Sigmoid colon (tissue), 6 donors: ENCODE measurements at regions not wholly inside any gene's neighbourhood (a gene's known extent, or its start where the extent isn't known, plus 50 kb on each side); places are given as distances from the start of the nearest gene placed in this dataset.

Experiments
- DNase-seq: peaks from one replicate; pipeline ENCODE4 v3.0.0-alpha.2; 2019
- H3K27ac ChIP-seq, 4 donors: fragments of 200-600 bp; sonication (generic); one replicate each; pipeline ENCODE4 v1.5.1; 2016 to 2019; ENCODE audit warnings: mild to moderate bottlenecking in 1 of 4
- H3K27me3 ChIP-seq, 3 donors: fragments of 200-600 bp; sonication (generic); one replicate each; pipeline ENCODE4 v1.5.1; 2019; ENCODE audit warnings: mild to moderate bottlenecking in 1 of 3
- H3K36me3 ChIP-seq, 4 donors: fragments of 200-600 bp; sonication (generic); one replicate each; pipeline ENCODE4 v1.5.1; 2016 to 2019
- H3K4me1 ChIP-seq, 4 donors: fragments of 200-600 bp; sonication (generic); one replicate each; pipeline ENCODE4 v1.5.1; 2017 to 2019
- H3K4me3 ChIP-seq, 4 donors: fragments of 200-600 bp; sonication (generic); one replicate each; pipeline ENCODE4 v1.5.1; 2017 to 2019; ENCODE audit warnings: mild to moderate bottlenecking in 2 of 4, moderate library complexity in 1 of 4
- H3K9me3 ChIP-seq, 4 donors: fragments of 200-600 bp in 3 of 4; sonication (generic) in 3 of 4; one replicate each; pipeline versions ENCODE4 v1.5.1 to v1.6.1; 2013 to 2019
- CTCF ChIP-seq, 4 experiments: fragments of 450-650 bp in 3 of 4; fragments of 200-600 bp in 1 of 4; IDR thresholded peaks; one replicate each; pipeline ENCODE4 v1.5.1; 2016 to 2019; ENCODE audit warnings: antibody characterized with exemption in 4 of 4, mild to moderate bottlenecking in 3 of 4, moderate library complexity in 2 of 4
- EP300 ChIP-seq, 4 donors: sonication (generic); formaldehyde crosslinking; IDR thresholded peaks; one replicate each; pipeline ENCODE4 v1.6.1; 2017; ENCODE audit warnings: antibody characterized with exemption in 4 of 4
- POLR2A ChIP-seq, 2 donors: fragments of 450-650 bp; IDR thresholded peaks; one replicate each; pipeline ENCODE4 v1.6.1; 2016; ENCODE audit warnings: antibody characterized with exemption in 2 of 2, mild to moderate bottlenecking in 2 of 2, moderate library complexity in 2 of 2
- POLR2AphosphoS5 ChIP-seq, 4 donors: sonication (generic); formaldehyde crosslinking; IDR thresholded peaks; one replicate each; pipeline ENCODE4 v1.6.1; 2017; ENCODE audit warnings: antibody characterized with exemption in 4 of 4
- WGBS, 2 donors: extraction: QIAGEN DNeasy Blood & Tissue Kit; methylation state at CpG; one replicate each; pipeline ENCODE4 v1.1.7; 2013; 5-methylcytosine and 5-hydroxymethylcytosine counted together
- intact Hi-C: fragments of 100-400 bp; cut with DNase I; formaldehyde crosslinking; loops from one replicate; pipeline ENCODE4 v1.15.1; 2023
- donor health status: healthy with polysubstance abuse.
- donor health status: healthy.

GRCh38 chr2:6446938-6447608, 418.6 kb downstream of the CMPK2 start:
- intact Hi-C loops: no loop called here
- Histone ChIP-seq H3K36me3 (no peaks in the 10 kb centered on the region), H3K27ac (no peak overlapping the region), H3K4me3 (no peak overlapping the region), H3K9me3 (no peaks in the 10 kb centered on the region), H3K27me3 (no peaks in the 10 kb centered on the region), H3K4me1 (no peaks in the 10 kb centered on the region)
- WGBS, 2 donors: 74 to 79% methylated on average over 3 of the region's 3 CpGs
- TF ChIP-seq POLR2A (IDR thresholded peaks at IDR 0.05) (no peak), EP300 (IDR thresholded peaks at IDR 0.05) (no peak), CTCF (IDR thresholded peaks at IDR 0.05) (no peak), POLR2AphosphoS5 (IDR thresholded peaks at IDR 0.05) (no peak)
- DNase-seq: no peak

DNA sequence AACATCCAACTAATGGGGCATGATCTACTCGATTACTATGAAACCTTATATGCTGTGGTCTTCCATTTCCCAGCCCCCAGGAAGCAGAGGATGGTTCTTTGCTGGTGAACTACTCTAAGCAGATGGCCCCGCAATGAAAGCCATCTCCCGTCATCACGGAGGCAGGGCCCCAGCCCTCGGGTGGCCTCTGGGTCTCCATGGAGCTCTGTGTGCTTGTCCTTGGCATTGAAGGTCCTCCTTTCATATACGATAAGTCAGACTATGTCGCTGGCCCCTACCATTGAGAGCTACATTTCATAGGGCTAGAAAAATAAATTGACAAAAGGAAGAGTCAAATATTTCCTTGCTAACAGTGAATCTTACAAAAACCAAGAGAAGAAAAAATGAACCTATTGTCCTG, 416.8 kb downstream of the CMPK2 start:
- no peaks in the 10 kb centered on the region for H3K27me3 ChIP-seq
- intact Hi-C loops: no loop called here
- no peaks in the 10 kb centered on the region for H3K36me3 ChIP-seq
- H3K4me1 ChIP-seq: no peaks in the 10 kb centered on the region
- TF ChIP-seq EP300 (IDR thresholded peaks at IDR 0.05) (no peak), POLR2AphosphoS5 (IDR thresholded peaks at IDR 0.05) (no peak), CTCF (IDR thresholded peaks at IDR 0.05) (no peak), POLR2A (IDR thresholded peaks at IDR 0.05) (no peak)
- WGBS, 2 donors: 90 to 95% methylated on average over 7 of the region's 7 CpGs
- H3K4me3 ChIP-seq: no peak overlapping the region
- DNase-seq: no peak
- no peaks in the 10 kb centered on the region for H3K9me3 ChIP-seq
- no peak overlapping the region for H3K27ac ChIP-seq

GRCh38 chr2:6449343-6449742, 416.4 kb downstream of the CMPK2 start:
- no peak overlapping the region for H3K4me3 ChIP-seq
- intact Hi-C loops: no loop called here
- no peaks in the 10 kb centered on the region for H3K36me3 ChIP-seq
- no peak overlapping the region for H3K27ac ChIP-seq
- no peaks in the 10 kb centered on the region for H3K4me1 ChIP-seq
- H3K27me3 ChIP-seq: no peaks in the 10 kb centered on the region
- TF ChIP-seq POLR2AphosphoS5 (IDR thresholded peaks at IDR 0.05) (no peak), EP300 (IDR thresholded peaks at IDR 0.05) (no peak), CTCF (IDR thresholded peaks at IDR 0.05) (no peak), POLR2A (IDR thresholded peaks at IDR 0.05) (no peak)
- DNase-seq: no peak
- 75 to 90% methylated on average over 4 of the region's 4 CpGs for WGBS, 2 donors
- H3K9me3 ChIP-seq: no peaks in the 10 kb centered on the region

GRCh38 chr2:6452702-6453481, 412.8 kb downstream of the CMPK2 start:
- intact Hi-C loops: no loop called here
- Histone ChIP-seq H3K27ac (no peak overlapping the region), H3K4me3 (no peak overlapping the region), H3K9me3 (no peaks in the 10 kb centered on the region), H3K36me3 (no peaks in the 10 kb centered on the region), H3K4me1 (no peaks in the 10 kb centered on the region), H3K27me3 (no peaks in the 10 kb centered on the region)
- DNase-seq: no peak
- 91 to 95% methylated on average over 4 of the region's 4 CpGs for WGBS, 2 donors
- no peak for TF ChIP-seq POLR2AphosphoS5 (IDR thresholded peaks at IDR 0.05)
- no peak for TF ChIP-seq POLR2A (IDR thresholded peaks at IDR 0.05)
- no peak for TF ChIP-seq CTCF (IDR thresholded peaks at IDR 0.05)
- TF ChIP-seq EP300 (IDR thresholded peaks at IDR 0.05): no peak
